ENCODE measurements at regions not wholly inside any gene's neighbourhood (a gene's known extent, or its start where the extent isn't known, plus 50 kb on each side); places are given as distances from the start of the nearest gene placed in this dataset.

DNA sequence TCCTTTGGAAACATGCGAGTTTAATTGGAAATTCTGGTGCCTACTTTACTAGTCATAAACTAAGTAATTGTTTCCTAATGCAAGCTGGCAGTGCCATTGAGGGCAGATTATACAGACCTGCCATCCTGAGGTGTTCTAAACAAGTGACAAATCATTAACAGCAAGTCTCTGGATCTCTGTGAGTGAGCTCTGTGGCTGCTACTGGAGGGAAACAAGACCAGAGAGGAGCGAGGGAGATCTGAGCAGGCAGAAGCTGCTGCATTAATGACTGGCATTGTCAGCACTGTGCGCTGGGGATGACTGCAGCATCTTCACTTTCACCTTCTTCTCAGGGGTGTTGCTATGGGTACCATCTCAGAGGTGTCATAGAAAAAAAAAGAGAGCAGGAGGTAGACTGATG, 308.4 kb upstream of the DPH6 start:
- DNase-seq (ENCODE audit: extremely low read depth in 1 of 4, low spot score in 3 of 4), result no peak
- no peaks in the 10 kb centered on the region for H3K36me3 ChIP-seq (ENCODE audit: control insufficient read depth, insufficient read depth, low read length)
- no peak overlapping the region for H3K9ac ChIP-seq (ENCODE audit: insufficient read depth in 1 of 2, low read depth in 2 of 2, low read length in 2 of 2)
- in situ Hi-C loops (cut with MboI), result no loop called here
- no peak overlapping the region for H3K27ac ChIP-seq (ENCODE audit: extremely low read depth, low read depth, low read length)
- no peaks in the 10 kb centered on the region for H3K4me1 ChIP-seq (replicated peaks in 1 of 2; ENCODE audit: control insufficient read depth in 2 of 2, insufficient read depth in 2 of 2, low read length in 2 of 2)
- H4K20me1 ChIP-seq (replicated peaks; ENCODE audit: control insufficient read depth, insufficient read depth, low read length), result no peaks in the 10 kb centered on the region
- intact Hi-C loops (cut with micrococcal nuclease), result no loop called here
- no peak overlapping the region for H2AFZ ChIP-seq (ENCODE audit: low read depth, low read length)
- TF ChIP-seq, protein P1, sequence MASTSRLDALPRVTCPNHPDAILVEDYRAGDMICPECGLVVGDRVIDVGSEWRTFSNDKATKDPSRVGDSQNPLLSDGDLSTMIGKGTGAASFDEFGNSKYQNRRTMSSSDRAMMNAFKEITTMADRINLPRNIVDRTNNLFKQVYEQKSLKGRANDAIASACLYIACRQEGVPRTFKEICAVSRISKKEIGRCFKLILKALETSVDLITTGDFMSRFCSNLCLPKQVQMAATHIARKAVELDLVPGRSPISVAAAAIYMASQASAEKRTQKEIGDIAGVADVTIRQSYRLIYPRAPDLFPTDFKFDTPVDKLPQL (IDR thresholded peaks at IDR 0.05; ENCODE audit: extremely low read depth, insufficient read length), result no peak
- TF ChIP-seq ETV1 (tag; conservative IDR thresholded peaks at IDR 0.05; ENCODE audit: low read depth) (no peak), GABPB1 (CRISPR knock-in tag; IDR thresholded peaks at IDR 0.05) (no peak), ZNF76 (CRISPR knock-in tag; IDR thresholded peaks at IDR 0.05; ENCODE audit: borderline replicate concordance) (no peak), BCLAF1 (IDR thresholded peaks at IDR 0.05; ENCODE audit: borderline replicate concordance in 1 of 2, control insufficient read depth in 1 of 2, low read depth in 2 of 2, low read length in 1 of 2) (no peak)
- TF ChIP-seq, protein P2, sequence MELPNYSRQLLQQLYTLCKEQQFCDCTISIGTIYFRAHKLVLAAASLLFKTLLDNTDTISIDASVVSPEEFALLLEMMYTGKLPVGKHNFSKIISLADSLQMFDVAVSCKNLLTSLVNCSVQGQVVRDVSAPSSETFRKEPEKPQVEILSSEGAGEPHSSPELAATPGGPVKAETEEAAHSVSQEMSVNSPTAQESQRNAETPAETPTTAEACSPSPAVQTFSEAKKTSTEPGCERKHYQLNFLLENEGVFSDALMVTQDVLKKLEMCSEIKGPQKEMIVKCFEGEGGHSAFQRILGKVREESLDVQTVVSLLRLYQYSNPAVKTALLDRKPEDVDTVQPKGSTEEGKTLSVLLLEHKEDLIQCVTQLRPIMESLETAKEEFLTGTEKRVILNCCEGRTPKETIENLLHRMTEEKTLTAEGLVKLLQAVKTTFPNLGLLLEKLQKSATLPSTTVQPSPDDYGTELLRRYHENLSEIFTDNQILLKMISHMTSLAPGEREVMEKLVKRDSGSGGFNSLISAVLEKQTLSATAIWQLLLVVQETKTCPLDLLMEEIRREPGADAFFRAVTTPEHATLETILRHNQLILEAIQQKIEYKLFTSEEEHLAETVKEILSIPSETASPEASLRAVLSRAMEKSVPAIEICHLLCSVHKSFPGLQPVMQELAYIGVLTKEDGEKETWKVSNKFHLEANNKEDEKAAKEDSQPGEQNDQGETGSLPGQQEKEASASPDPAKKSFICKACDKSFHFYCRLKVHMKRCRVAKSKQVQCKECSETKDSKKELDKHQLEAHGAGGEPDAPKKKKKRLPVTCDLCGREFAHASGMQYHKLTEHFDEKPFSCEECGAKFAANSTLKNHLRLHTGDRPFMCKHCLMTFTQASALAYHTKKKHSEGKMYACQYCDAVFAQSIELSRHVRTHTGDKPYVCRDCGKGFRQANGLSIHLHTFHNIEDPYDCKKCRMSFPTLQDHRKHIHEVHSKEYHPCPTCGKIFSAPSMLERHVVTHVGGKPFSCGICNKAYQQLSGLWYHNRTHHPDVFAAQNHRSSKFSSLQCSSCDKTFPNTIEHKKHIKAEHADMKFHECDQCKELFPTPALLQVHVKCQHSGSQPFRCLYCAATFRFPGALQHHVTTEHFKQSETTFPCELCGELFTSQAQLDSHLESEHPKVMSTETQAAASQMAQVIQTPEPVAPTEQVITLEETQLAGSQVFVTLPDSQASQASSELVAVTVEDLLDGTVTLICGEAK (IDR thresholded peaks at IDR 0.05), result no peak
- TF ChIP-seq, protein P2 (CRISPR knock-in tag; IDR thresholded peaks at IDR 0.05), result no peak
- no peaks in the 10 kb centered on the region for H3K79me2 ChIP-seq (ENCODE audit: control insufficient read depth, insufficient read depth, low read length)
- FAIRE-seq, result no peak
- no TSS peak for BruUV-seq (replicated peaks)
- no peak for ATAC-seq
- no peaks in the 10 kb centered on the region; a peak in 1 of 5 replicates for H3K27me3 ChIP-seq (ENCODE audit: control insufficient read depth in 2 of 2, insufficient read depth in 2 of 2, low read length in 2 of 2)
- H3K9me3 ChIP-seq (replicated peaks; ENCODE audit: control insufficient read depth, insufficient read depth, low read depth, low read length), result no peaks in the 10 kb centered on the region
- H3K4me3 ChIP-seq, result no peak overlapping the region
- WGBS (ENCODE audit: insufficient coverage, low coverage, missing lambda C conversion rate), result 6% methylated on average over 3 of the region's 3 CpGs
- H3K4me2 ChIP-seq (ENCODE audit: insufficient read depth, low read length), result no peak overlapping the region
- CTCF ChIA-PET (ENCODE audit: low intra/inter-chr PET ratio), result interaction anchor here (0.6 kb wide), 1 partner anchor 921 kb away, joined by 3 read pairs; no protein-coding TSS in a partner anchor
- POLR2A ChIA-PET, result no interaction called here
- H3K9me1 ChIP-seq (ENCODE audit: control insufficient read depth, insufficient read depth, low read length), result no peaks in the 10 kb centered on the region
